Activated CD8-positive, alpha-beta memory T cell treated with anti-CD3 and anti-CD28 coated beads for 1 hour (primary cell): ENCODE measurements at regions not wholly inside any gene's neighbourhood (a gene's known extent, or its start where the extent isn't known, plus 50 kb on each side); places are given as distances from the start of the nearest gene placed in this dataset.
"Not testable (repeated sequence)": the region's sequence is repeated elsewhere in the genome, so short reads cannot be mapped to it uniquely, and the experiment has no call there.

Experiments
- DNase-seq, 2 donors: peaks; one replicate each; pipeline ENCODE4 v3.0.0-alpha.2; 2020; ENCODE audit warnings: low read depth in 1 of 2; ENCODE audit errors: extremely low read depth in 1 of 2

GRCh38 chr9:27671636-27672035 lies 98.4 kb upstream of the C9orf72 start:
- no peak for DNase-seq

GRCh38 chr9:27672718-27673117 lies 99.4 kb upstream of the C9orf72 start:
- DNase-seq, result no peak

- no peak for DNase-seq
Observed at GRCh38 chr9:27673641-27674040, 100.4 kb upstream of the C9orf72 start.

GRCh38 chr9:27675354-27675753 lies 102.1 kb upstream of the C9orf72 start:
- DNase-seq, result no peak

- no peak for DNase-seq
Observed at GRCh38 chr9:27676827-27677226, 103.5 kb upstream of the C9orf72 start.

- no peak for DNase-seq
Observed at GRCh38 chr9:27679338-27679737, 106.1 kb upstream of the C9orf72 start.

GRCh38 chr9:27683181-27683580 lies 109.9 kb upstream of the C9orf72 start:
- DNase-seq, result no peak

GRCh38 chr9:27688954-27689353 lies 115.7 kb upstream of the C9orf72 start:
- no peak for DNase-seq

- DNase-seq, result not testable (repeated sequence)
Observed at GRCh38 chr9:27690816-27691215, 117.5 kb upstream of the C9orf72 start.

- DNase-seq, result no peak
Observed at GRCh38 chr9:27699621-27700020, 126.3 kb upstream of the C9orf72 start.

- DNase-seq, result no peak
Observed at GRCh38 chr9:27701016-27701415, 127.7 kb upstream of the C9orf72 start.

- DNase-seq, result no peak
Observed at GRCh38 chr9:27701587-27701986, 128.3 kb upstream of the C9orf72 start.

- no peak for DNase-seq
Observed at GRCh38 chr9:27703216-27703980, 130.1 kb upstream of the C9orf72 start.

- DNase-seq, result no peak
Observed at GRCh38 chr9:27711241-27711640, 138.0 kb upstream of the C9orf72 start.

GRCh38 chr9:27712806-27713205 lies 139.5 kb upstream of the C9orf72 start:
- DNase-seq, result no peak

- no peak for DNase-seq
Observed at GRCh38 chr9:27714388-27714787, 141.1 kb upstream of the C9orf72 start.

- DNase-seq, result no peak
Observed at GRCh38 chr9:27715651-27716050, 142.4 kb upstream of the C9orf72 start.

- no peak for DNase-seq
Observed at GRCh38 chr9:27717991-27718390, 144.7 kb upstream of the C9orf72 start.

- DNase-seq, result no peak
Observed at GRCh38 chr9:27719711-27720110, 146.4 kb upstream of the C9orf72 start.

GRCh38 chr9:27722866-27723265 lies 149.6 kb upstream of the C9orf72 start:
- DNase-seq, result no peak

GRCh38 chr9:27726244-27727081 lies 153.2 kb upstream of the C9orf72 start:
- peak; percentile 1 to 8 for DNase-seq

GRCh38 chr9:27732494-27732893 lies 159.2 kb upstream of the C9orf72 start:
- DNase-seq, result no peak
